ENCODE measurements at regions not wholly inside any gene's neighbourhood (a gene's known extent, or its start where the extent isn't known, plus 50 kb on each side); places are given as distances from the start of the nearest gene placed in this dataset.
"Not testable (repeated sequence)": the region's sequence is repeated elsewhere in the genome, so short reads cannot be mapped to it uniquely, and the experiment has no call there.

- Mint-ChIP-seq H3K4me1 (ENCODE audit: low read depth in 2 of 2) (no peaks in the 10 kb centered on the region), H3K27ac (no peak overlapping the region), H3K4me3 (no peak overlapping the region), H3K27me3 (peaks cover 3 to 23% of the 10 kb centered on the region in 2 donors), H3K36me3 (no peaks in the 10 kb centered on the region), H3K9me3 (no peaks in the 10 kb centered on the region)
- ATAC-seq = no peak
- no peak for DNase-seq (ENCODE audit: low spot score)
Measured at GRCh38 chr4:159410076-159410777, 307.3 kb downstream of the RAPGEF2 start.

- Mint-ChIP-seq H3K36me3 (no peaks in the 10 kb centered on the region), H3K4me3 (no peak overlapping the region), H3K4me1 (ENCODE audit: low read depth in 2 of 2) (no peaks in the 10 kb centered on the region), H3K27me3 (peaks cover 3 to 23% of the 10 kb centered on the region in 2 donors), H3K27ac (no peak overlapping the region), H3K9me3 (no peaks in the 10 kb centered on the region)
- ATAC-seq (no peak), DNase-seq (ENCODE audit: low spot score) (no peak)
Measured at GRCh38 chr4:159410891-159411290, 308.0 kb downstream of the RAPGEF2 start.

- no peak for ATAC-seq
- Mint-ChIP-seq H3K4me1 (ENCODE audit: low read depth in 2 of 2) (no peaks in the 10 kb centered on the region), H3K9me3 (no peaks in the 10 kb centered on the region), H3K27ac (no peak overlapping the region), H3K36me3 (no peaks in the 10 kb centered on the region), H3K4me3 (no peak overlapping the region), H3K27me3 (peaks cover 3 to 35% of the 10 kb centered on the region in 2 donors)
- no peak for DNase-seq (ENCODE audit: low spot score)
Measured at GRCh38 chr4:159413306-159413943, 310.5 kb downstream of the RAPGEF2 start.

- Mint-ChIP-seq H3K27me3 (peaks cover 3 to 29% of the 10 kb centered on the region in 2 donors), H3K4me1 (ENCODE audit: low read depth in 2 of 2) (no peaks in the 10 kb centered on the region), H3K4me3 (no peak overlapping the region), H3K36me3 (no peaks in the 10 kb centered on the region), H3K27ac (no peak overlapping the region), H3K9me3 (no peaks in the 10 kb centered on the region)
- no peak for ATAC-seq
- no peak for DNase-seq (ENCODE audit: low spot score)
Measured at GRCh38 chr4:159414305-159414704, 311.4 kb downstream of the RAPGEF2 start.

GRCh38 chr4:159416073-159416472 lies 313.2 kb downstream of the RAPGEF2 start:
- Mint-ChIP-seq H3K36me3 (no peaks in the 10 kb centered on the region), H3K27me3 (peaks cover 3 to 20% of the 10 kb centered on the region in 2 donors), H3K9me3 (no peaks in the 10 kb centered on the region), H3K27ac (no peak overlapping the region), H3K4me3 (no peak overlapping the region), H3K4me1 (ENCODE audit: low read depth in 2 of 2) (no peaks in the 10 kb centered on the region)
- no peak for ATAC-seq
- no peak for DNase-seq (ENCODE audit: low spot score)

- no peak overlapping the region for H3K4me3 Mint-ChIP-seq
- H3K27me3 Mint-ChIP-seq = peaks cover 0 to 14% of the 10 kb centered on the region in 2 donors
- ATAC-seq = no peak
- H3K9me3 Mint-ChIP-seq = no peaks in the 10 kb centered on the region
- no peaks in the 10 kb centered on the region for H3K36me3 Mint-ChIP-seq
- no peaks in the 10 kb centered on the region for H3K4me1 Mint-ChIP-seq (ENCODE audit: low read depth in 2 of 2)
- no peak overlapping the region for H3K27ac Mint-ChIP-seq
- no peak for DNase-seq (ENCODE audit: low spot score)
Measured at GRCh38 chr4:159416996-159417395, 314.1 kb downstream of the RAPGEF2 start.

GRCh38 chr4:159420162-159421057 lies 317.5 kb downstream of the RAPGEF2 start:
- no peak for ATAC-seq

GRCh38 chr4:159421058-159421419 lies 318.2 kb downstream of the RAPGEF2 start:
- ATAC-seq; H3K4me1 Mint-ChIP-seq (ENCODE audit: low read depth in 2 of 2): not testable (repeated sequence)

More at GRCh38 chr4:159420162-159421057, 317.5 kb downstream of the RAPGEF2 start:
- Mint-ChIP-seq H3K4me1 (ENCODE audit: low read depth in 2 of 2) (no peaks in the 10 kb centered on the region), H3K36me3 (no peaks in the 10 kb centered on the region), H3K27me3 (peaks cover 0 to 13% of the 10 kb centered on the region in 2 donors), H3K4me3 (no peak overlapping the region), H3K9me3 (no peaks in the 10 kb centered on the region), H3K27ac (no peak overlapping the region)
- no peak for DNase-seq (ENCODE audit: low spot score)

GRCh38 chr4:159422019-159422418 lies 319.1 kb downstream of the RAPGEF2 start:
- Mint-ChIP-seq H3K9me3 (no peaks in the 10 kb centered on the region), H3K4me3 (no peak overlapping the region), H3K27ac (no peak overlapping the region), H3K36me3 (no peaks in the 10 kb centered on the region), H3K27me3 (peaks cover 0 to 7% of the 10 kb centered on the region in 2 donors), H3K4me1 (ENCODE audit: low read depth in 2 of 2) (no peaks in the 10 kb centered on the region)
- DNase-seq (ENCODE audit: low spot score) = no peak
- no peak for ATAC-seq

More at GRCh38 chr4:159421058-159421419, 318.2 kb downstream of the RAPGEF2 start:
- DNase-seq (ENCODE audit: low spot score); H3K27ac Mint-ChIP-seq; H3K36me3 Mint-ChIP-seq; H3K4me3 Mint-ChIP-seq; H3K9me3 Mint-ChIP-seq: not testable (repeated sequence)
- H3K27me3 Mint-ChIP-seq = peaks cover 0 to 12% of the 10 kb centered on the region in 2 donors

GRCh38 chr4:159422626-159423025 lies 319.7 kb downstream of the RAPGEF2 start:
- Mint-ChIP-seq H3K27me3 (peaks cover 0 to 1% of the 10 kb centered on the region in 2 donors), H3K36me3 (no peaks in the 10 kb centered on the region), H3K27ac (no peak overlapping the region), H3K4me3 (no peak overlapping the region), H3K4me1 (ENCODE audit: low read depth in 2 of 2) (no peaks in the 10 kb centered on the region), H3K9me3 (no peaks in the 10 kb centered on the region)
- DNase-seq (ENCODE audit: low spot score) (no peak), ATAC-seq (no peak)

- DNase-seq (ENCODE audit: low spot score) = no peak
- Mint-ChIP-seq H3K4me1 (ENCODE audit: low read depth in 2 of 2) (no peaks in the 10 kb centered on the region), H3K27ac (no peak overlapping the region), H3K36me3 (no peaks in the 10 kb centered on the region), H3K27me3 (peaks cover 0 to 2% of the 10 kb centered on the region in 2 donors), H3K9me3 (no peaks in the 10 kb centered on the region), H3K4me3 (no peak overlapping the region)
- no peak for ATAC-seq
Measured at GRCh38 chr4:159425737-159426305, 322.9 kb downstream of the RAPGEF2 start.

GRCh38 chr4:159428293-159428692 lies 325.4 kb downstream of the RAPGEF2 start:
- peaks cover 2 to 14% of the 10 kb centered on the region in 2 donors for H3K27me3 Mint-ChIP-seq
- DNase-seq (ENCODE audit: low spot score) (no peak), ATAC-seq (no peak)
- no peaks in the 10 kb centered on the region for H3K4me1 Mint-ChIP-seq (ENCODE audit: low read depth in 2 of 2)
- H3K4me3 Mint-ChIP-seq = no peak overlapping the region
- H3K9me3 Mint-ChIP-seq = no peaks in the 10 kb centered on the region
- H3K27ac Mint-ChIP-seq = no peak overlapping the region
- H3K36me3 Mint-ChIP-seq = no peaks in the 10 kb centered on the region

- DNase-seq (ENCODE audit: low spot score) (no peak), ATAC-seq (no peak)
- H3K27ac Mint-ChIP-seq = no peak overlapping the region
- H3K27me3 Mint-ChIP-seq = peaks cover 2 to 14% of the 10 kb centered on the region in 2 donors
- no peaks in the 10 kb centered on the region for H3K9me3 Mint-ChIP-seq
- H3K4me1 Mint-ChIP-seq (ENCODE audit: low read depth in 2 of 2) = no peaks in the 10 kb centered on the region
- no peak overlapping the region for H3K4me3 Mint-ChIP-seq
- no peaks in the 10 kb centered on the region for H3K36me3 Mint-ChIP-seq
Measured at GRCh38 chr4:159428975-159429692, 326.3 kb downstream of the RAPGEF2 start.

Measured in natural killer cell treated with Interleukin-12 subunit alpha and Interleukin-12 subunit beta and Interleukin-15 and Interleukin-18, amount 100 ng/mL, for 72 hours (primary cell).